K562 (cell line): ENCODE measurements at regions not wholly inside any gene's neighbourhood (a gene's known extent, or its start where the extent isn't known, plus 50 kb on each side); places are given as distances from the start of the nearest gene placed in this dataset.

Experiments
- BMI1 ChIP-seq: fragments of 150-350 bp; IDR thresholded peaks from 2 replicates; pipeline ENCODE4 v1.6.1; 2014; ENCODE audit warnings: low read length
- DIDO1 ChIP-seq: fragments of 450-650 bp; IDR thresholded peaks from 2 replicates; pipeline ENCODE4 v1.6.1; 2016; ENCODE audit warnings: low read depth, missing biosample characterization, missing genetic modification characterization
- EP400 ChIP-seq: fragments of 450-650 bp; IDR thresholded peaks from 2 replicates; pipeline ENCODE4 v1.6.1; 2017; ENCODE audit warnings: antibody characterized with exemption, mild to moderate bottlenecking, moderate library complexity
- HIVEP1 ChIP-seq: fragments of 250-450 bp; sonication (Bioruptor Pico); IDR thresholded peaks from 2 replicates; pipeline ENCODE4 v1.4.0; 2020; ENCODE audit warnings: mild to moderate bottlenecking
- MCM5 ChIP-seq: fragments of 450-650 bp; IDR thresholded peaks from 2 replicates; pipeline ENCODE4 v1.6.1; 2016; ENCODE audit warnings: low read depth
- MECOM ChIP-seq: fragments of 250-450 bp; sonication (Bioruptor Pico); IDR thresholded peaks from 2 replicates; pipeline ENCODE4 v1.8.0; 2022; ENCODE audit warnings: inconsistent platforms
- NFXL1 ChIP-seq: fragments of 450-650 bp; formaldehyde crosslinking; IDR thresholded peaks from 2 replicates; pipeline ENCODE4 v1.4.0; 2021; ENCODE audit warnings: mild to moderate bottlenecking
- PHB2 ChIP-seq: fragments of 450-650 bp; IDR thresholded peaks from 2 replicates; pipeline ENCODE4 v1.6.1; 2017; ENCODE audit warnings: low read depth
- POU5F1 ChIP-seq: fragments of 150-350 bp; IDR thresholded peaks from 2 replicates; pipeline ENCODE4 v1.6.1; 2014; ENCODE audit warnings: borderline replicate concordance, low read length, low read depth, mild to moderate bottlenecking; ENCODE audit not compliant: partially characterized antibody
- RFX1 ChIP-seq: fragments of 450-650 bp; IDR thresholded peaks from 2 replicates; pipeline ENCODE4 v1.6.1; 2016; ENCODE audit warnings: mild to moderate bottlenecking, moderate library complexity
- SMARCA4 ChIP-seq: fragments of 450-650 bp; IDR thresholded peaks from 2 replicates; pipeline ENCODE4 v1.6.1; 2016
- SRF ChIP-seq, 2 experiments: fragments of 250-450, 450-650 bp in 1 of 2; sonication (Bioruptor Pico) in 1 of 2; sonication (generic) in 1 of 2; formaldehyde crosslinking; IDR thresholded peaks; 2 replicates each; pipeline versions ENCODE4 v1.5.0 to v1.5.1; 2020 to 2022; ENCODE audit warnings: mild to moderate bottlenecking in 1 of 2, missing genetic modification reagents in 1 of 2
- THAP12 ChIP-seq: fragments of 250-450 bp; sonication (Bioruptor Pico); IDR thresholded peaks from 2 replicates; pipeline ENCODE4 v1.9.0; 2021; ENCODE audit warnings: mild to moderate bottlenecking, inconsistent platforms
- THRAP3 ChIP-seq: fragments of 450-650 bp; IDR thresholded peaks from 2 replicates; pipeline ENCODE4 v1.6.1; 2016; ENCODE audit warnings: mild to moderate bottlenecking, inconsistent platforms, borderline replicate concordance
- TRIM24 ChIP-seq, 2 experiments: fragments of 450-650 bp; IDR thresholded peaks; 2 replicates each; pipeline ENCODE4 v1.6.1; 2016
- USF1 ChIP-seq: sonication (generic); formaldehyde crosslinking; IDR thresholded peaks from 2 replicates; pipeline ENCODE4 v1.9.0; 2022; ENCODE audit warnings: mild to moderate bottlenecking, missing genetic modification reagents
- ZBTB11 ChIP-seq, 3 experiments: fragments of 200-800 bp in 1 of 3; fragments of 250-450 bp in 1 of 3; fragments of 450-650 bp in 1 of 3; sonication (Bioruptor Pico) in 1 of 3; sonication (Bioruptor generic) in 1 of 3; formaldehyde crosslinking in 1 of 3; IDR thresholded peaks; 2 replicates each; pipeline versions ENCODE4 v1.6.1 to v1.8.0; 2016 to 2022; ENCODE audit warnings: mild to moderate bottlenecking in 2 of 3, missing genetic modification characterization in 2 of 3, missing compliant biosample characterization in 1 of 3, moderate library complexity in 1 of 3
- ZNF3 ChIP-seq: fragments of 250-450 bp; sonication (Bioruptor Pico); IDR thresholded peaks from 2 replicates; pipeline ENCODE4 v1.5.0; 2021; ENCODE audit warnings: mild to moderate bottlenecking, moderate library complexity
- ZNF354B ChIP-seq: fragments of 250-450 bp; sonication (Bioruptor Pico); IDR thresholded peaks from 2 replicates; pipeline ENCODE4 v1.4.0; 2020
- ZNF444 ChIP-seq: fragments of 250-450 bp; sonication (Bioruptor Pico); IDR thresholded peaks from 2 replicates; pipeline ENCODE4 v1.4.0; 2020; ENCODE audit warnings: mild to moderate bottlenecking, moderate library complexity
- TF ChIP-seq, protein P1 (sequence below): fragments of 450-650 bp; IDR thresholded peaks from 2 replicates; pipeline ENCODE4 v1.6.1; 2014; ENCODE audit warnings: low read depth, mild to moderate bottlenecking, moderate library complexity, borderline replicate concordance

DNA sequence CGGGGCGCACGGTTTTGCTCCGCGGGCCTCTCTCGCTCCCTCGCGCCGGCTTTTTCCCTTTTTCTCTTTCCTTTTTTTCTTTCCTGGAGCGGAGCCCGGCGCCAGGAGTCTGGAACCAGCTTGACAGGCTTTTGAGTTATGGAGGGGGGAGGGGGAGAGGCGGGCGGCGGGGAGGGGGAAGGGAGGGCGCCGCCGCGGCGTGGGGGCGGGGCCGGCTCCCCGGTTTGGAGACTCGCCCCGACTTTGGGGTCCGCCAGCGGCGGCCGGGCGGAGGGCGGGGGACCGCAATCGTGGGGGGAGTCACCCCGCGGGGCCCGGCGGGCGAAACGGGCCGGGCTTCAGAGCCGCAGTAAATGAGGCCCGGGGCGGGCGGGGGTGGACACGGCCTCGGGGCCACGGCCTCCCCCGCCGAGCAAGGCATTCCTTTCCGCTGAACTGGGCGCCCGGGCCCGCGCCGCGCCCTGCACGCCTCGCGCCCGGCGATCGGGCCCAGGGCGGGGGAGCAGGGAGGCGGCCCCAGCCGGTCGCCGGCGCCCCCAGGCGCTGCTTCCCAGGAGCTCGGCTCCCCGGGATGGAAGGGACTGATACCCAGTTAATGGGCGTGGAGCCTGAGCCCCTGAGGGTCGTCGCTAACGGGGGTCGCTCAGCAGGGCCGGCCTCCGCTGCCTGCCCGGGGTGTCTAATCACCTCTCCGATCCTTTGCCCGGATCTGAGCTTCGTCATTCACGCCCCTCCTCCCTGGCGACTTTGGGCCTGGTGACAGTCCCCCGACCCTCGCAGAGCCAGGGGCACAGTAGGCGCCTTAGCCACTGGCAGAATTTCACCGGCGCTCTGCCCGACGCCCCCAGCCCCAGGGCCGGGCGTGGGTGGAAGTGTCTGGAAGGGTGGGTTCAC is 138.1 kb downstream of the C9orf50 start (continued):
- peak; percentile 75 for TF ChIP-seq THAP12
- TF ChIP-seq HIVEP1 (CRISPR knock-in tag) = 0 out of 2 replicates have a peak, but pooled peaks have one; percentile 42
- TF ChIP-seq PHB2 = no peak
- peak in 1 of 3 experiments; percentile 69; a peak in 3 of 6 replicates for TF ChIP-seq ZBTB11 (CRISPR knock-in tag; IDR thresholded peaks at IDR 0.05)
- TF ChIP-seq POU5F1 = no peak
- TF ChIP-seq THRAP3 = no peak
- TF ChIP-seq USF1 (CRISPR knock-in tag) = no peak
- TF ChIP-seq DIDO1 (tag) = no peak
- TF ChIP-seq ZNF354B (CRISPR knock-in tag) = no peak
- no peak for TF ChIP-seq EP400
- no peak for TF ChIP-seq BMI1
- no peak for TF ChIP-seq TRIM24 (IDR thresholded peaks at IDR 0.05)
- TF ChIP-seq MECOM (CRISPR knock-in tag) = no peak
- TF ChIP-seq, protein P1, sequence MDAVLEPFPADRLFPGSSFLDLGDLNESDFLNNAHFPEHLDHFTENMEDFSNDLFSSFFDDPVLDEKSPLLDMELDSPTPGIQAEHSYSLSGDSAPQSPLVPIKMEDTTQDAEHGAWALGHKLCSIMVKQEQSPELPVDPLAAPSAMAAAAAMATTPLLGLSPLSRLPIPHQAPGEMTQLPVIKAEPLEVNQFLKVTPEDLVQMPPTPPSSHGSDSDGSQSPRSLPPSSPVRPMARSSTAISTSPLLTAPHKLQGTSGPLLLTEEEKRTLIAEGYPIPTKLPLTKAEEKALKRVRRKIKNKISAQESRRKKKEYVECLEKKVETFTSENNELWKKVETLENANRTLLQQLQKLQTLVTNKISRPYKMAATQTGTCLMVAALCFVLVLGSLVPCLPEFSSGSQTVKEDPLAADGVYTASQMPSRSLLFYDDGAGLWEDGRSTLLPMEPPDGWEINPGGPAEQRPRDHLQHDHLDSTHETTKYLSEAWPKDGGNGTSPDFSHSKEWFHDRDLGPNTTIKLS = 0 out of 2 replicates have a peak, but pooled peaks have one; percentile 42
- TF ChIP-seq ZNF444 (CRISPR knock-in tag) = no peak
- TF ChIP-seq ZNF3 (CRISPR knock-in tag) = no peak
- TF ChIP-seq NFXL1 (CRISPR knock-in tag) = no peak
- TF ChIP-seq RFX1 = no peak
- 0 out of 4 replicates have a peak, but pooled peaks of 1 of the 2 experiments have one; percentile 26 for TF ChIP-seq SRF (CRISPR knock-in tag; IDR thresholded peaks at IDR 0.05)
- TF ChIP-seq MCM5 = no peak
- TF ChIP-seq SMARCA4 = 0 out of 2 replicates have a peak, but pooled peaks have one; percentile 16
